ENCODE measurements at regions not wholly inside any gene's neighbourhood (a gene's known extent, or its start where the extent isn't known, plus 50 kb on each side); places are given as distances from the start of the nearest gene placed in this dataset.

DNA sequence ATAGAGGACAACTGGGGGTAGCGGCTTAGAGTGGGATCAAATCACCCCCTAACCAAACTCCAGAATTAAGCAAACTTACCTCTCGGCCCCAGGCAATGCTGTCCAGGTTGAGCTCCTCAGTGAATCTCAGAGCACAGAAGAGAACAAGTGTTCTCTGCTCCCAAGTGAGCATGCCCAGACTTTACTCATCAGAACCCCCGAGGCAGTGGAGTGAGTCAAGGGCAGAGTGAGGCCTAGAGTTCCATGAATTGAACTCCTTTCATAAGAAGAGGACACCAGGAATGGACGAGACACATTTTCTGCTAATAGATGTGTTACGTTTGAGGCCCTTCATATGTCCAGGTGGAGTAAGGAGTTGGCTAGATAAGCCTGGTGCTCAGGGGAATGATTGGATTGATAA lies 134.0 kb upstream of the DTNBP1 start:
- DNase-seq, result no peak

DNA sequence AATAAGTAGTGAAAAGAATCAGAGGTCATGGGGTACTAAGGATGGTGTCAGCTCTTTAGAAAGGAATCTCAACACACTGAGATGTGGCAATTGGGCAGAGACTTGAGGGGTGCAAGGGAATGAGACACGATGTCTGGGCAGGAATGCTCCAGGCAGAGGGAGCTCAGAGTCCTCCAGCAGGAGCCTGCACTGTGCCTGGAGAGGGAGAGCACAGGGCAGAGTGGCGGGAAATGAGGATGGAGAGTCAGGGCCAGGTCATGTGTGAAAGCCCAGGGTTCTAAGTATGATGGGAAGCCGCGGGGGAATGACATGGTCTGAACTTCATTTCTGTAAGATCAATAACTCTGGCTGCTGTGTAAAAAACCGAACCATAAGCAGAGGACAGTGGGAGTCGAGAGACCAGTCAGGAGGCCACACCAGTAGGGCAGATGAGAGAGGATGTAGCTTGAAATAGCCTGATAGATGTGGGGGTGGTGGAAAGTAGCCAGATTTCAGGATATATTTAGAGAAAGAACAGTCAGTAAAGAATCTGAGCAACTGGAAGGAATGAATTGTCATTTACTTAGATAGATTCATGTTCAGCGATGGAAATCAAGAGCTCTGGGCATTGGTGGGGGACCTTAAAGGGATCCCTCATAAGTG lies 133.4 kb upstream of the DTNBP1 start:
- DNase-seq, result no peak

DNA sequence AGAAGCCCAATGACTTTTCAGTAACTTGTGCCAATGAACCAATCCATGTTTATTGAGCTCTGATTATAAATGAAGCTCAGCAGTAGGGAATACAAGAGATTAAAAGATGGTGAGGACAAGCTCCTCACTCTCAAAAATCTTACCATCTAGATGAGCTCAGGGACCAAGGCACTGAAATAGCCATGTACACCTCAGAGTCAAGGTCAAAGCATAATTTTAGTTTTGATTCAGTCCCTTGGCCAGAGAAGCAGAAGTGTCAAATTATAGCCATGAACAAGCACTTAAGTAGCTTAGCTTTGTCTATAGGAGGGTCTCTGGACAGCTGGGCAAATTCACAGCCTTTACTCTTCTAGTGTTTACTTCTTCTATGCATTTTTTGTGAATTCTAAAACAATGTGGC lies 131.0 kb upstream of the DTNBP1 start:
- DNase-seq, result no peak

DNA sequence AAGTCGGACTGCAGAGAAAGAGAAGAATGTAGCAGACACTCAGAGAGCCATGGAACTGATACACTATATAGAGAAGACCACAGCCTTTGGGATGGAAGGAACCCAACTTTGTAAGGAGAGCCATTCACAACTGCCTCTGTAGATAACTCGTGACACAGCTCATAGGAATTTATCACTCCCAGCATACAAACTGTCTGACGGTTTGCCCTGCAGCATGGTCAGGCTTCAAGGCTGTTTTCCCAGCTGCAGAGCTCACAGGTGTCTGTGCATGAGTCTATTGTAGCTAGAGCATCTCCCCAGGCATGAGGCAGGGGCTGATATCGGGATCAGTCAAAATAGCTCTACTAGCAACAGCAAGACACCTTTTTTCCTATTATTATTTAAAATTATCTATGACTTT lies 130.5 kb upstream of the DTNBP1 start:
- DNase-seq, result no peak

DNA sequence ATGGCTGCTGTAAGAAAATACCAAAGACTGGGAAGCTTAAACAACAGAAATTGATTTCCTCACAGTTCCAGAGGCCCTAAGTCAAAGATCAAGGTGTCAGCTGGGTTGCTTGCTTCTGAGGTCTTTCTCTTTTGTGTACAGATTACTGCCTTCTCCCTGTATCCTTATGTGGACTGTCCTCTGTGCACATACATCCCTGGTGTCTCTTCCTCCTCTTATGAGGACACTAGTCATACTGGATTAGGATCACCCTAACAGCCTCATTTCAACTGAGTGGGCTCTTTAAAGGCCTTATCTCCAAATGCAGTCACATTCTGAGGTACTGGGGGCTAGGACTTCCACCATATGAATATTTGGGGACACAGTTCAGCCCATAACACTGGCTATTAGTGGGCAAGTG lies 130.0 kb upstream of the DTNBP1 start:
- no peak for DNase-seq

GRCh38 chr6:15791448-15792181 lies 128.8 kb upstream of the DTNBP1 start:
- DNase-seq, result no peak

GRCh38 chr6:15790116-15790515 lies 127.3 kb upstream of the DTNBP1 start:
- DNase-seq, result no peak

DNA sequence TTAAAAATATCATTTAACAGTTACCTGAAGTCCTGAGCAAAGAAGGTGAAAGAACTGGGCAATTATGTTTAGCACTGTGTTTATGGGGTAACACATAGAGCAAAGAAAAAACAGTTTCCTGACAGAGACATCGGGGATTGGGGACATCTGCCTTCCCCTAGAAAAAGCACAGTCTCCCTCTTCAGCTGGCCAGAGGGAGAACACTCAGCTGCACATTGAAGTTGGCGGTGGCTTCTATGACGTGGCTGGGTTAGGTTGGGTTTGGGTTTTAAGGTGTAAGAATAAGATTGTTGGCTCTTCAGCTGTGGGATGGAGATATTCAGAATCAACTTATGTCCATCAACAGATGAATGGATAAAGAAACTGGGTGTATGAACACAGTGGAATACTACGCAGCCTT lies 124.0 kb upstream of the DTNBP1 start:
- no peak for DNase-seq

DNA sequence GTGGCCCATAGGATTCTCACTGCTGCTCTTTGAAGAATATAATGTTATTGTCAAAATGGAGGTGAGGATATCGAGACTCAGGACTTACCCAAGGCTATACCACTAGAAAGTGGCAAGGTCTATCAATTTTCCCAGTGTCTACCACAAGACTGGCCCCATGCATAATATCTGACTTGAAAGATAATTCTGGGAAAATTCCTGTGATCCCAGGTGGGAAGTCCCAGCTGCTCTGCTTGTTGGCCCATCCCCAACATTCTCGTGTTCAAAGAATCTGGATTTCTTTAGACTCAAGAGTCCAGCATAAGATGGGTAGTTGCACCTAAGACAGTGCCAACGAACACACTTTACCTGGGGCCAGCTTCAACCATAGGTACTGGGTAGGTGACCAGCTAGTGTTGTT lies 120.7 kb upstream of the DTNBP1 start:
- DNase-seq, result no peak

GRCh38 chr6:15781890-15782289 lies 119.1 kb upstream of the DTNBP1 start:
- no peak for DNase-seq

GRCh38 chr6:15781333-15781732 lies 118.5 kb upstream of the DTNBP1 start:
- DNase-seq, result no peak

GRCh38 chr6:15780437-15780836 lies 117.6 kb upstream of the DTNBP1 start:
- DNase-seq, result no peak

- DNase-seq, result no peak
Observed at GRCh38 chr6:15779726-15780125, 116.9 kb upstream of the DTNBP1 start.

DNA sequence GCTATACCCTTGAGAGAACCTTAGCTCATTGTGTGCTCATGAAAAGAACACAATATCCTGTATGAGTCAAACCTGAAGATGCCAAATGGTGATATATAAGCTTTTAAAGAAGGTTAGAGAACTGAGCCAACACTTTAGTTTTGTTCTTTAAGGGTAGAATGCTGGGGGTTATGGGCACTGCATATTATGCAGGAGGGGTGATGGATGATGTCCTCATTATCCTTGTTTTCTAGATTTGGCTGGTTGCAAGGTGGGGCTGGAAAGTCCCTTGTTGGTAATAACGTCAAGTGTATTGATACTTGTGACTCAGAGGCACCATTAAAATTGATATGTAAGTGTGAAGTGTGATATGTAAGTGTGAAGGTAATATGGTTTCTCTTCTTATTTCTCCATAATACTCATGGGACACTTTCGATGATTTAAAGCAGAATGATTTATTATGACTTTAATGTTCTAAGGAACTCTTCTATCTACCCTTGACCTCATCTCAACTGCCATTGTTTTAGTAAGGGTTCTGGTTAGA lies 113.7 kb upstream of the DTNBP1 start:
- DNase-seq, result no peak

GRCh38 chr6:15775741-15776140 lies 112.9 kb upstream of the DTNBP1 start:
- DNase-seq, result no peak

DNA sequence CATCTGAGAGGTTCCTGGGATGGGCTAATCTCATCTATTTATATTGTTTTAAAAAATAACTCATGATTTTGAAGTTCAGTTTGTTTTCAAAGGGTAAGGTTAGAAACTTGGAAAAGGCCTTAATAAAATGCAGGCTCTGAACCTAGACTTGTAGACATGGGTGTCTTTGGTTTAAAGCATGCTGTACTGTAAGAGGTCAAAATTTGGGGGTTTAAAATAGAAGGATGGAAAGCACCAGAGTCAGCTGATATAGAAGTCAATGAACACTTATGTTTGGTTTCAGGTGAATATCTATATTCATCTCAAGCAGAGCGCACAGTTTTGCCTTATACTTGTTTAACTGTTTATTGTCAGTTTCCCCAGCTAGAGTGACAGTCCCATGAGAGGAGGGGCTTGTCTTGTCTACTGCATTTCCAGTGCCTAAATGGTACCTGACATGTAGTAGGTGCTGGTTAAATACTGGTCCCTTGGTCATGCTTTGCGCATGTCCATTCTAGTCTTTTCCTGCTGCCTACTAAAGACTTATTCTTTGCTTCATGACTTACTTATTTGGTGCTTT lies 112.3 kb upstream of the DTNBP1 start:
- DNase-seq, result no peak

DNA sequence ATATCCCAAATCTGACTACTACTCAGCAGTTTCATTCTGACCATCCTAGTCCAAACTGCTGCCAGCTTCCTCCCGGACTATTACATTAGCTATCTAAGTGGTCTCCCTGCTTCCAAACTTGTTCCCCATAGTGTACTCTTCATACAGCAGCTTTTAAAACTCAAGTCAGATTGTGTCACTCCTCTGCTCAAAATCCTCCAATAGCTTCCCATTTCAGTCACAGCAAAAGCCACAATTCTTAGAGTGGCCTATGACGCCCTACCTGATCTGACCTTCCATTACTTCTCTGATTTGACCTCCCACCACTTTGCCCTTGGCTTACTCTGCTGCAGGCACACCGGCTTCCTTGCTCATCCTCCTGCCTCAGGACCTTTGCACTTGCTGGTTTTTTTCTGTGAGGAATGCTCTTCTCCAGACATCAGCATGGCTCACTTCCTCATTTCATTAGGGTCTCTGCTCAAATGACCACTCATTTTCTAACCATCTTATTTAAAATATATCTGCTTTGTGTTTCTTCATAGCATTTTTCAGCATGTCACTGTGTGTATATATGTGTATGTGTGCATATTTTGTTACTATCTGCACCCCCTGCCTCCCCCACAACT lies 111.1 kb upstream of the DTNBP1 start:
- DNase-seq, result no peak

DNA sequence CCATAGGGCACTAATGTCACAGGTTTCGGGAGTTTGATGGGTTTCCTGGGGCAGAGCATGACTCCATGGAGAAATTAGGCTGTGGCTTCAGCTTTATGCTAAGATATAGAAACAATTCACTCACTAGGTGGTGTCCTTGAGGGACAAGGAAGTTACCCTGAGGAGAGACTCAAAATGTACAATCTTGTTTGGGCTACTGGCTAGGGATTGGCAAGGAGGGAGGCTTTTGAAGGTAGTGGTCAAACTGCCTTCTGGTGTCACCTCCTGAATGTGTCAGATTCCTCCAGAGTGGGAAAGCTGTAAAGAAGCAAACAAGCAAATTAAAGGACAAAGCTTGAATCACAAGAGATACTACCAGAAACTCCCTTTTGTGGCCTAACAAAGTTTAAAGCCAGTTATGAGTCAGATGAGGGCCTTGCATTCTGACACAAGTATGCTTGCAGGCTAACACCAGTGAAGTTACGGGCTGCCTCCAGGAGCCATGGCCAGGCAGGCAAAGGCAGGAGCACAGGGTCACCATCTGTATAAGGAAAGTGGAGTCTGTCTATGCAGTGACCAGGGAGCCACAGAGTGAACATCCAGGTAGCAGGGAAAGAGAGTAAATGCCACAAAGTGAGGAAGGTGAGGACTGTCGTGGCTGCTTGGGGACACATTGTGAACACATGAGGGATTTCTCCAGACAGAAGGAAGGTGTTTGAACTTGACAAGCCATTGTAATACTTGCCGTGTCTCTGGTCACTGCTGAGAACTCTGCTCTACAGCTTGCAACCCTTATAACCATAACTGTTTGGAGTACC lies 107.7 kb upstream of the DTNBP1 start:
- no peak for DNase-seq

- no peak for DNase-seq
Observed at GRCh38 chr6:15769511-15770018, 106.7 kb upstream of the DTNBP1 start.

- no peak for DNase-seq
Observed at GRCh38 chr6:15768999-15769398, 106.2 kb upstream of the DTNBP1 start.

GRCh38 chr6:15763837-15764236 lies 101.0 kb upstream of the DTNBP1 start:
- no peak for DNase-seq

DNA sequence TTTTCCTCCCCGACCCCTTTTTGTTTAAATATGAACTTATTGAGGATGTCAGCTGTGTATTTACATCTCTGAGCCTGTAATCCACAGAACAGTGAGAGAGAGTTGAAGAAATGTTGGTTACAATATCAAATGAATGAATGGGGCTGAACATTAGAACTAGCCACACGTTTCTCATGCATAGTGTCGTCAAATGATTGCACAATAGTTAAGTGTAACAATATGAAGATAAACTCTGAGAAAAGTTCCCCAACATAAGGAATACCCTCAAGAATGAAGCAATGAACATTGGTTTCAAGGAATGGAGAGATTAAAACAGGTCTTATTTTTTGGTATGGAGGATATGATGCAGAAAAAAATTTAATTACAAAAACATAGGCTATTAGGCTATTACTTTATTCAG lies 100.5 kb upstream of the DTNBP1 start:
- no peak for DNase-seq

DNA sequence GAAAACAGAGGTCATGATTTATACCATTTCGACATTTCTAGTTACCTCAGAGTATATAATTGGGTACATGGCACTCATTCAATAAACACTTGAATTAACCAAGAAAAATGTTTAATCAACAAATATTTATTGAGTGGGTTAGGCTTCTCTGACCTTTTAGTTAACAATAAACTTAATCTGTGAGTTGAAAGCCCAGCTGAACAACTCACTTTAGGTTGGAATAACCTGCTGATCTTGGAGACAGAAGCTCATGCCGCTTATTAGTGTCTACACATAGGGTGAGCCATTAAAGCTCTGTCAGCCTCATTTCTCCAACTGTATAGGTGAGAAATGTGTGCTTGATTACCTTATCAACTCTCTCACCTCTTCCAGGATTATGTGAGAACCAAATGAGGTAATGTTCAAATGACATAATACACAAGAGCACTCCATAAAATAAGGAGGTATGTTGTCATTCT lies 98.2 kb upstream of the DTNBP1 start:
- no peak for DNase-seq

All from CD4-positive, alpha-beta T cell treated with Interleukin-6 for 4 hours (primary cell).